ENCODE measurements at regions not wholly inside any gene's neighbourhood (a gene's known extent, or its start where the extent isn't known, plus 50 kb on each side); places are given as distances from the start of the nearest gene placed in this dataset.

GRCh38 chrX:21155916-21156315 is 218.3 kb upstream of the CNKSR2 start:
- Histone ChIP-seq H3K27ac (ENCODE audit: low read length, poor library complexity, severe bottlenecking) (no peak overlapping the region), H3K4me1 (ENCODE audit: control insufficient read depth, insufficient read depth, low read depth, low read length) (no peaks in the 10 kb centered on the region), H3K9me3 (ENCODE audit: control insufficient read depth, low read length) (no peaks in the 10 kb centered on the region), H3K4me3 (ENCODE audit: insufficient read depth in 1 of 2, low read depth in 1 of 2, low read length in 2 of 2) (no peak overlapping the region), H3K23ac (ENCODE audit: low read length in 2 of 2) (no peak overlapping the region), H3K9ac (ENCODE audit: low read length) (no peak overlapping the region), H2AFZ (ENCODE audit: low read depth, low read length) (no peak overlapping the region), H3K14ac (ENCODE audit: low read length in 2 of 2) (no peak overlapping the region), H2BK15ac (ENCODE audit: low read depth, poor library complexity, severe bottlenecking) (no peak overlapping the region), H3K18ac (ENCODE audit: low read depth in 1 of 2, low read length in 2 of 2) (no peak overlapping the region), H3K27me3 (ENCODE audit: control insufficient read depth in 1 of 2, insufficient read depth in 1 of 2, low read length in 2 of 2) (no peaks in the 10 kb centered on the region), H2BK12ac (ENCODE audit: low read length in 2 of 2) (no peak overlapping the region), H2BK120ac (ENCODE audit: low read depth, low read length) (no peak overlapping the region), H4K91ac (ENCODE audit: low read length) (no peak overlapping the region), H3K79me1 (replicated peaks; ENCODE audit: low read length, poor library complexity, severe bottlenecking) (no peaks in the 10 kb centered on the region), H3K4me2 (ENCODE audit: low read length, poor library complexity, severe bottlenecking) (no peak overlapping the region), H3K36me3 (ENCODE audit: control insufficient read depth in 1 of 2, insufficient read depth in 2 of 2, low read depth in 1 of 2, low read length in 2 of 2) (no peaks in the 10 kb centered on the region), H2BK5ac (ENCODE audit: low read depth, low read length, poor library complexity, severe bottlenecking) (no peak overlapping the region), H4K8ac (ENCODE audit: low read length) (no peak overlapping the region), H2AK5ac (ENCODE audit: low read length, severe bottlenecking) (no peak overlapping the region), H3K4ac (ENCODE audit: low read depth in 1 of 2, low read length in 2 of 2) (no peak overlapping the region)
- DNase-seq: no peak

DNA sequence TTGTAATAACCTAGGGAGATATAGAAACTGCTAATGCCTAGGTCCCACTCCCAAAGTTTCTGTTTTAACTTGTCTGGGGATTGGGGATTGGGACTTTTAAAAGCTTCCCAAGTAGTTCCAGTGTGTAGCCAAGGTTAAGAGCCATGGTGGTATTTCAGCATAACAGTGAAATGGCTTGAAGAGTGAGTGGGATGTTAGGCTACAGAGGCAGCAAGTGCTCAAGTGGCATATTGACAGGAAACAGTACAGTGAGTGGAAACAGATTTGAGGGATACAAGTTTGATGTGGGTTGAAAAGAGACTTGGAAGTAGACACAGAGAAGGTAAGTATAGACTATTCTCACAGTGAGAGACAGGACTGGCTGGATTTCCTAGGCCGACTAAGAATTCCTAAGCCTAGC is 217.6 kb upstream of the CNKSR2 start:
- Histone ChIP-seq H2AFZ (ENCODE audit: low read depth, low read length) (no peak overlapping the region), H3K4ac (ENCODE audit: low read depth in 1 of 2, low read length in 2 of 2) (no peak overlapping the region), H2AK5ac (ENCODE audit: low read length, severe bottlenecking) (no peak overlapping the region), H3K9me3 (ENCODE audit: control insufficient read depth, low read length) (no peaks in the 10 kb centered on the region), H3K27ac (ENCODE audit: low read length, poor library complexity, severe bottlenecking) (no peak overlapping the region), H3K23ac (ENCODE audit: low read length in 2 of 2) (no peak overlapping the region), H3K14ac (ENCODE audit: low read length in 2 of 2) (no peak overlapping the region), H3K4me1 (ENCODE audit: control insufficient read depth, insufficient read depth, low read depth, low read length) (no peaks in the 10 kb centered on the region), H3K79me1 (replicated peaks; ENCODE audit: low read length, poor library complexity, severe bottlenecking) (no peaks in the 10 kb centered on the region), H2BK12ac (ENCODE audit: low read length in 2 of 2) (no peak overlapping the region), H2BK120ac (ENCODE audit: low read depth, low read length) (no peak overlapping the region), H3K36me3 (ENCODE audit: control insufficient read depth in 1 of 2, insufficient read depth in 2 of 2, low read depth in 1 of 2, low read length in 2 of 2) (no peaks in the 10 kb centered on the region), H3K9ac (ENCODE audit: low read length) (no peak overlapping the region), H2BK15ac (ENCODE audit: low read depth, poor library complexity, severe bottlenecking) (no peak overlapping the region), H4K8ac (ENCODE audit: low read length) (no peak overlapping the region), H3K18ac (ENCODE audit: low read depth in 1 of 2, low read length in 2 of 2) (no peak overlapping the region), H3K4me2 (ENCODE audit: low read length, poor library complexity, severe bottlenecking) (no peak overlapping the region), H3K4me3 (ENCODE audit: insufficient read depth in 1 of 2, low read depth in 1 of 2, low read length in 2 of 2) (no peak overlapping the region), H2BK5ac (ENCODE audit: low read depth, low read length, poor library complexity, severe bottlenecking) (no peak overlapping the region), H3K27me3 (ENCODE audit: control insufficient read depth in 1 of 2, insufficient read depth in 1 of 2, low read length in 2 of 2) (no peaks in the 10 kb centered on the region), H4K91ac (ENCODE audit: low read length) (no peak overlapping the region)
- DNase-seq: no peak
- 67% methylated on average over 1 of the region's 1 CpG for WGBS

- H3K9me3 ChIP-seq (ENCODE audit: control insufficient read depth, low read length): no peaks in the 10 kb centered on the region
- WGBS: 35% methylated on average over 2 of the region's 4 CpGs
Measured at GRCh38 chrX:21158678-21159077, 215.5 kb upstream of the CNKSR2 start.

GRCh38 chrX:21166272-21166982 is 207.8 kb upstream of the CNKSR2 start:
- Histone ChIP-seq H3K9me3 (ENCODE audit: control insufficient read depth, low read length) (no peaks in the 10 kb centered on the region), H2BK15ac (ENCODE audit: low read depth, poor library complexity, severe bottlenecking) (no peak overlapping the region), H3K18ac (ENCODE audit: low read depth in 1 of 2, low read length in 2 of 2) (no peak overlapping the region), H3K14ac (ENCODE audit: low read length in 2 of 2) (no peak overlapping the region), H2BK5ac (ENCODE audit: low read depth, low read length, poor library complexity, severe bottlenecking) (no peak overlapping the region), H3K27me3 (ENCODE audit: control insufficient read depth in 1 of 2, insufficient read depth in 1 of 2, low read length in 2 of 2) (no peaks in the 10 kb centered on the region), H2AK5ac (ENCODE audit: low read length, severe bottlenecking) (no peak overlapping the region), H2AFZ (ENCODE audit: low read depth, low read length) (no peak overlapping the region), H4K91ac (ENCODE audit: low read length) (no peak overlapping the region), H3K27ac (ENCODE audit: low read length, poor library complexity, severe bottlenecking) (peak overlapping the region; percentile 76), H3K4me3 (ENCODE audit: insufficient read depth in 1 of 2, low read depth in 1 of 2, low read length in 2 of 2) (no peak overlapping the region), H2BK12ac (ENCODE audit: low read length in 2 of 2) (no peak overlapping the region), H3K23ac (ENCODE audit: low read length in 2 of 2) (no peak overlapping the region), H2BK120ac (ENCODE audit: low read depth, low read length) (no peak overlapping the region), H3K4ac (ENCODE audit: low read depth in 1 of 2, low read length in 2 of 2) (no peak overlapping the region), H4K8ac (ENCODE audit: low read length) (no peak overlapping the region), H3K4me2 (ENCODE audit: low read length, poor library complexity, severe bottlenecking) (peak overlapping the region; percentile 16), H3K9ac (ENCODE audit: low read length) (no peak overlapping the region), H3K79me1 (replicated peaks; ENCODE audit: low read length, poor library complexity, severe bottlenecking) (no peaks in the 10 kb centered on the region), H3K4me1 (ENCODE audit: control insufficient read depth, insufficient read depth, low read depth, low read length) (no peaks in the 10 kb centered on the region), H3K36me3 (ENCODE audit: control insufficient read depth in 1 of 2, insufficient read depth in 2 of 2, low read depth in 1 of 2, low read length in 2 of 2) (no peaks in the 10 kb centered on the region)
- WGBS: no CpG with 5 or more reads among the region's 4 CpGs
- DNase-seq: peak; percentile 16

More at GRCh38 chrX:21158678-21159077, 215.5 kb upstream of the CNKSR2 start:
- Histone ChIP-seq H3K23ac (ENCODE audit: low read length in 2 of 2) (no peak overlapping the region), H4K8ac (ENCODE audit: low read length) (no peak overlapping the region), H3K9ac (ENCODE audit: low read length) (no peak overlapping the region), H3K18ac (ENCODE audit: low read depth in 1 of 2, low read length in 2 of 2) (no peak overlapping the region), H2BK120ac (ENCODE audit: low read depth, low read length) (no peak overlapping the region), H4K91ac (ENCODE audit: low read length) (no peak overlapping the region), H3K36me3 (ENCODE audit: control insufficient read depth in 1 of 2, insufficient read depth in 2 of 2, low read depth in 1 of 2, low read length in 2 of 2) (no peaks in the 10 kb centered on the region), H2AK5ac (ENCODE audit: low read length, severe bottlenecking) (no peak overlapping the region), H3K4me1 (ENCODE audit: control insufficient read depth, insufficient read depth, low read depth, low read length) (no peaks in the 10 kb centered on the region), H3K14ac (ENCODE audit: low read length in 2 of 2) (no peak overlapping the region), H3K4me3 (ENCODE audit: insufficient read depth in 1 of 2, low read depth in 1 of 2, low read length in 2 of 2) (no peak overlapping the region), H3K79me1 (replicated peaks; ENCODE audit: low read length, poor library complexity, severe bottlenecking) (no peaks in the 10 kb centered on the region), H3K27ac (ENCODE audit: low read length, poor library complexity, severe bottlenecking) (no peak overlapping the region), H2BK12ac (ENCODE audit: low read length in 2 of 2) (no peak overlapping the region), H3K4me2 (ENCODE audit: low read length, poor library complexity, severe bottlenecking) (no peak overlapping the region), H3K4ac (ENCODE audit: low read depth in 1 of 2, low read length in 2 of 2) (no peak overlapping the region), H2BK5ac (ENCODE audit: low read depth, low read length, poor library complexity, severe bottlenecking) (no peak overlapping the region), H3K27me3 (ENCODE audit: control insufficient read depth in 1 of 2, insufficient read depth in 1 of 2, low read length in 2 of 2) (no peaks in the 10 kb centered on the region), H2AFZ (ENCODE audit: low read depth, low read length) (no peak overlapping the region), H2BK15ac (ENCODE audit: low read depth, poor library complexity, severe bottlenecking) (no peak overlapping the region)
- DNase-seq: no peak
